ENCODE measurements at regions not wholly inside any gene's neighbourhood (a gene's known extent, or its start where the extent isn't known, plus 50 kb on each side); places are given as distances from the start of the nearest gene placed in this dataset.
"Not testable (repeated sequence)": the region's sequence is repeated elsewhere in the genome, so short reads cannot be mapped to it uniquely, and the experiment has no call there.

- DNase-seq = no peak
These were observed 397.1 kb upstream of the KCNMB2 start for GRCh38 chr3:178139116-178139515.

- DNase-seq = no peak
These were observed 395.5 kb upstream of the KCNMB2 start for GRCh38 chr3:178140531-178141304.

- DNase-seq = not testable (repeated sequence)
These were observed 394.9 kb upstream of the KCNMB2 start for GRCh38 chr3:178141305-178141684.

GRCh38 chr3:178146406-178146831 lies 389.8 kb upstream of the KCNMB2 start:
- DNase-seq = no peak

GRCh38 chr3:178147001-178147400 lies 389.2 kb upstream of the KCNMB2 start:
- no peak for DNase-seq

GRCh38 chr3:178152031-178152806 lies 384.0 kb upstream of the KCNMB2 start:
- no peak for DNase-seq

GRCh38 chr3:178152988-178153387 lies 383.2 kb upstream of the KCNMB2 start:
- no peak for DNase-seq

- no peak for DNase-seq
These were observed 380.7 kb upstream of the KCNMB2 start for GRCh38 chr3:178155521-178155920.

GRCh38 chr3:178156301-178156700 lies 379.9 kb upstream of the KCNMB2 start:
- DNase-seq = no peak

- DNase-seq = peak; percentile 79
These were observed 376.5 kb upstream of the KCNMB2 start for GRCh38 chr3:178159691-178160220.

- no peak for DNase-seq
These were observed 366.8 kb upstream of the KCNMB2 start for GRCh38 chr3:178169421-178169820.

GRCh38 chr3:178170698-178171535 lies 365.3 kb upstream of the KCNMB2 start:
- DNase-seq = no peak

- no peak for DNase-seq
These were observed 364.1 kb upstream of the KCNMB2 start for GRCh38 chr3:178172121-178172520.

- DNase-seq = no peak
These were observed 361.9 kb upstream of the KCNMB2 start for GRCh38 chr3:178174201-178174915.

GRCh38 chr3:178181088-178181487 lies 355.1 kb upstream of the KCNMB2 start:
- no peak for DNase-seq

GRCh38 chr3:178181784-178182183 lies 354.5 kb upstream of the KCNMB2 start:
- peak; percentile 42 for DNase-seq

- peak; percentile 64 for DNase-seq
These were observed 353.9 kb upstream of the KCNMB2 start for GRCh38 chr3:178182337-178182779.

- no peak for DNase-seq
These were observed 351.4 kb upstream of the KCNMB2 start for GRCh38 chr3:178184833-178185232.

- DNase-seq = no peak
These were observed 349.6 kb upstream of the KCNMB2 start for GRCh38 chr3:178186666-178187065.

- DNase-seq = no peak
These were observed 346.4 kb upstream of the KCNMB2 start for GRCh38 chr3:178189854-178190253.

- no peak for DNase-seq
These were observed 342.4 kb upstream of the KCNMB2 start for GRCh38 chr3:178193846-178194245.

- no peak for DNase-seq
These were observed 341.7 kb upstream of the KCNMB2 start for GRCh38 chr3:178194539-178194938.

Data from NCI-H146 (cell line).